ENCODE measurements at regions not wholly inside any gene's neighbourhood (a gene's known extent, or its start where the extent isn't known, plus 50 kb on each side); places are given as distances from the start of the nearest gene placed in this dataset.

- WGBS (ENCODE audit: extremely low coverage, insufficient coverage, low lambda C conversion rate) = no CpG with 5 or more reads among the region's 6 CpGs
- Histone ChIP-seq H3K36me3 (ENCODE audit: control insufficient read depth, insufficient read depth, low read length) (no peaks in the 10 kb centered on the region), H3K9ac (ENCODE audit: low read length) (no peak overlapping the region), H4K5ac (ENCODE audit: low read length) (no peak overlapping the region), H2AK5ac (ENCODE audit: low read length) (no peak overlapping the region), H3K4me2 (ENCODE audit: low read length) (no peak overlapping the region), H3K79me1 (ENCODE audit: low read length) (no peaks in the 10 kb centered on the region), H3K4me3 (ENCODE audit: low read length) (no peak overlapping the region), H3K4me1 (ENCODE audit: control insufficient read depth, low read depth, low read length) (no peaks in the 10 kb centered on the region), H2BK15ac (replicated peaks; ENCODE audit: low read depth) (no peak overlapping the region), H3K56ac (ENCODE audit: low read length) (peak overlapping the region; percentile 46), H3K18ac (ENCODE audit: low read length) (no peak overlapping the region), H3K79me2 (ENCODE audit: control insufficient read depth, insufficient read depth, low read length) (no peaks in the 10 kb centered on the region), H3K4ac (ENCODE audit: low read depth, low read length) (no peak overlapping the region), H2BK120ac (ENCODE audit: low read depth, low read length) (no peak overlapping the region), H2BK5ac (ENCODE audit: low read length) (no peak overlapping the region), H3K27me3 (ENCODE audit: insufficient read depth, low read length, poor library complexity) (no peaks in the 10 kb centered on the region), H3K23ac (ENCODE audit: low read length) (no peak overlapping the region), H3K27ac (ENCODE audit: low read depth, low read length) (no peak overlapping the region), H4K8ac (ENCODE audit: low read depth, low read length) (no peak overlapping the region)
- peak; percentile 55 for DNase-seq
Observed at GRCh38 chr3:72319194-72320094, 528.8 kb downstream of the SHQ1 start.

- H3K4me2 ChIP-seq (ENCODE audit: low read length) = no peak overlapping the region
- no peak overlapping the region for H2AK5ac ChIP-seq (ENCODE audit: low read length)
- no peaks in the 10 kb centered on the region for H3K27me3 ChIP-seq (ENCODE audit: insufficient read depth, low read length, poor library complexity)
- H3K23ac ChIP-seq (ENCODE audit: low read length) = no peak overlapping the region
- no peak overlapping the region for H2BK5ac ChIP-seq (ENCODE audit: low read length)
- H4K5ac ChIP-seq (ENCODE audit: low read length) = no peak overlapping the region
- H2BK15ac ChIP-seq (replicated peaks; ENCODE audit: low read depth) = no peak overlapping the region
- no peak overlapping the region for H3K4me3 ChIP-seq (ENCODE audit: low read length)
- H4K8ac ChIP-seq (ENCODE audit: low read depth, low read length) = no peak overlapping the region
- H3K4me1 ChIP-seq (ENCODE audit: control insufficient read depth, low read depth, low read length) = no peaks in the 10 kb centered on the region
- peak overlapping the region; percentile 46 for H3K56ac ChIP-seq (ENCODE audit: low read length)
- H3K9ac ChIP-seq (ENCODE audit: low read length) = no peak overlapping the region
- H3K27ac ChIP-seq (ENCODE audit: low read depth, low read length) = no peak overlapping the region
- no peak for DNase-seq
- H3K36me3 ChIP-seq (ENCODE audit: control insufficient read depth, insufficient read depth, low read length) = no peaks in the 10 kb centered on the region
- no peaks in the 10 kb centered on the region for H3K79me1 ChIP-seq (ENCODE audit: low read length)
- H2BK120ac ChIP-seq (ENCODE audit: low read depth, low read length) = no peak overlapping the region
- peak overlapping the region; percentile 31 for H3K18ac ChIP-seq (ENCODE audit: low read length)
- no peaks in the 10 kb centered on the region for H3K79me2 ChIP-seq (ENCODE audit: control insufficient read depth, insufficient read depth, low read length)
- no peak overlapping the region for H3K4ac ChIP-seq (ENCODE audit: low read depth, low read length)
- WGBS (ENCODE audit: extremely low coverage, insufficient coverage, low lambda C conversion rate) = no CpG with 5 or more reads among the region's 12 CpGs
Observed at GRCh38 chr3:72318504-72319193, 529.6 kb downstream of the SHQ1 start.

GRCh38 chr3:72317491-72317890 lies 530.8 kb downstream of the SHQ1 start:
- no peak overlapping the region for H4K8ac ChIP-seq (ENCODE audit: low read depth, low read length)
- DNase-seq = no peak
- H3K79me2 ChIP-seq (ENCODE audit: control insufficient read depth, insufficient read depth, low read length) = no peaks in the 10 kb centered on the region
- H3K56ac ChIP-seq (ENCODE audit: low read length) = no peak overlapping the region
- no peak overlapping the region for H3K4me3 ChIP-seq (ENCODE audit: low read length)
- H2AK5ac ChIP-seq (ENCODE audit: low read length) = no peak overlapping the region
- H3K4me2 ChIP-seq (ENCODE audit: low read length) = no peak overlapping the region
- H3K79me1 ChIP-seq (ENCODE audit: low read length) = no peaks in the 10 kb centered on the region
- WGBS (ENCODE audit: extremely low coverage, insufficient coverage, low lambda C conversion rate) = no CpG with 5 or more reads among the region's 7 CpGs
- H3K23ac ChIP-seq (ENCODE audit: low read length) = no peak overlapping the region
- H2BK15ac ChIP-seq (replicated peaks; ENCODE audit: low read depth) = no peak overlapping the region
- H4K5ac ChIP-seq (ENCODE audit: low read length) = no peak overlapping the region
- no peak overlapping the region for H2BK5ac ChIP-seq (ENCODE audit: low read length)
- H3K4ac ChIP-seq (ENCODE audit: low read depth, low read length) = no peak overlapping the region
- no peaks in the 10 kb centered on the region for H3K4me1 ChIP-seq (ENCODE audit: control insufficient read depth, low read depth, low read length)
- no peaks in the 10 kb centered on the region for H3K27me3 ChIP-seq (ENCODE audit: insufficient read depth, low read length, poor library complexity)
- no peak overlapping the region for H3K27ac ChIP-seq (ENCODE audit: low read depth, low read length)
- H3K18ac ChIP-seq (ENCODE audit: low read length) = no peak overlapping the region
- no peak overlapping the region for H2BK120ac ChIP-seq (ENCODE audit: low read depth, low read length)
- H3K36me3 ChIP-seq (ENCODE audit: control insufficient read depth, insufficient read depth, low read length) = no peaks in the 10 kb centered on the region
- no peak overlapping the region for H3K9ac ChIP-seq (ENCODE audit: low read length)

GRCh38 chr3:72316501-72317279 lies 531.6 kb downstream of the SHQ1 start:
- no peak overlapping the region for H3K56ac ChIP-seq (ENCODE audit: low read length)
- no peak overlapping the region for H2BK15ac ChIP-seq (replicated peaks; ENCODE audit: low read depth)
- H2AK5ac ChIP-seq (ENCODE audit: low read length) = no peak overlapping the region
- H3K4me3 ChIP-seq (ENCODE audit: low read length) = no peak overlapping the region
- no peak overlapping the region for H3K9ac ChIP-seq (ENCODE audit: low read length)
- H3K4ac ChIP-seq (ENCODE audit: low read depth, low read length) = no peak overlapping the region
- DNase-seq = no peak
- H2BK5ac ChIP-seq (ENCODE audit: low read length) = no peak overlapping the region
- H3K18ac ChIP-seq (ENCODE audit: low read length) = no peak overlapping the region
- no peak overlapping the region for H4K5ac ChIP-seq (ENCODE audit: low read length)
- H3K36me3 ChIP-seq (ENCODE audit: control insufficient read depth, insufficient read depth, low read length) = no peaks in the 10 kb centered on the region
- no peaks in the 10 kb centered on the region for H3K79me2 ChIP-seq (ENCODE audit: control insufficient read depth, insufficient read depth, low read length)
- no peak overlapping the region for H2BK120ac ChIP-seq (ENCODE audit: low read depth, low read length)
- H4K8ac ChIP-seq (ENCODE audit: low read depth, low read length) = no peak overlapping the region
- no CpG with 5 or more reads among the region's 13 CpGs for WGBS (ENCODE audit: extremely low coverage, insufficient coverage, low lambda C conversion rate)
- H3K4me2 ChIP-seq (ENCODE audit: low read length) = no peak overlapping the region
- H3K4me1 ChIP-seq (ENCODE audit: control insufficient read depth, low read depth, low read length) = no peaks in the 10 kb centered on the region
- H3K23ac ChIP-seq (ENCODE audit: low read length) = no peak overlapping the region
- no peak overlapping the region for H3K27ac ChIP-seq (ENCODE audit: low read depth, low read length)
- no peaks in the 10 kb centered on the region for H3K79me1 ChIP-seq (ENCODE audit: low read length)
- H3K27me3 ChIP-seq (ENCODE audit: insufficient read depth, low read length, poor library complexity) = no peaks in the 10 kb centered on the region

GRCh38 chr3:72313308-72313707 lies 528.4 kb upstream of the PROK2 start:
- H4K5ac ChIP-seq (ENCODE audit: low read length) = no peak overlapping the region
- no peak overlapping the region for H2BK120ac ChIP-seq (ENCODE audit: low read depth, low read length)
- DNase-seq = no peak
- no CpG with 5 or more reads among the region's 1 CpG for WGBS (ENCODE audit: extremely low coverage, insufficient coverage, low lambda C conversion rate)
- H3K36me3 ChIP-seq (ENCODE audit: control insufficient read depth, insufficient read depth, low read length) = no peaks in the 10 kb centered on the region
- no peaks in the 10 kb centered on the region for H3K27me3 ChIP-seq (ENCODE audit: insufficient read depth, low read length, poor library complexity)
- H2BK5ac ChIP-seq (ENCODE audit: low read length) = no peak overlapping the region
- H3K4me2 ChIP-seq (ENCODE audit: low read length) = no peak overlapping the region
- H3K27ac ChIP-seq (ENCODE audit: low read depth, low read length) = no peak overlapping the region
- no peak overlapping the region for H3K23ac ChIP-seq (ENCODE audit: low read length)
- H2AK5ac ChIP-seq (ENCODE audit: low read length) = no peak overlapping the region
- H3K4me3 ChIP-seq (ENCODE audit: low read length) = no peak overlapping the region
- H3K9ac ChIP-seq (ENCODE audit: low read length) = no peak overlapping the region
- no peak overlapping the region for H4K8ac ChIP-seq (ENCODE audit: low read depth, low read length)
- no peaks in the 10 kb centered on the region for H3K79me2 ChIP-seq (ENCODE audit: control insufficient read depth, insufficient read depth, low read length)
- no peak overlapping the region for H3K56ac ChIP-seq (ENCODE audit: low read length)
- no peak overlapping the region for H3K18ac ChIP-seq (ENCODE audit: low read length)
- no peaks in the 10 kb centered on the region for H3K79me1 ChIP-seq (ENCODE audit: low read length)
- H3K4me1 ChIP-seq (ENCODE audit: control insufficient read depth, low read depth, low read length) = no peaks in the 10 kb centered on the region
- no peak overlapping the region for H3K4ac ChIP-seq (ENCODE audit: low read depth, low read length)
- no peak overlapping the region for H2BK15ac ChIP-seq (replicated peaks; ENCODE audit: low read depth)

Data from mesendoderm (in vitro differentiated cells).